ENCODE measurements at regions not wholly inside any gene's neighbourhood (a gene's known extent, or its start where the extent isn't known, plus 50 kb on each side); places are given as distances from the start of the nearest gene placed in this dataset.
A peak's percentile ranks its signal among the peaks of the same experiment; 100 is the strongest.

GRCh38 chr14:25180221-25180620, 130.3 kb upstream of the STXBP6 start:
- no peak for DNase-seq (ENCODE audit: low read depth)

DNA sequence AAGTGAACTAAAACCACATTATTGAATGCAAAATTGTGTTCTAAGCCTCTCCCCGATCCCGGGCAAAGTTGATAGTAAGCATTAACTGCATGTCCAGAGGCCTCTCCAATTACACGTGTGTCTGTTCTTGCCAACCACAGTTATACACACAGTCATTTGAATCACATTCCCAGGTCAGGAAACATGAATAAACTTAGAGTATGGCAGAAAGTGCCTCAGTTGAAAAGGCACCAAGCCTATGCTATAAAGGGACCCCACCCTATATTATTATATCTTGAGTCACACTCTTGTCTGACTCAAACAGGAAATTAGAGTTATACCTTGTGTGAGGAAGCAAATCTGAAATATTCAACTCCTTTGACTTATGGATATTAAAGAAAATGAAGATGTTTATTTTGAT, 128.3 kb upstream of the STXBP6 start:
- DNase-seq (ENCODE audit: low read depth), result peak; percentile 6

- DNase-seq (ENCODE audit: low read depth), result peak; percentile 73
Measured at GRCh38 chr14:25150934-25151790, 101.2 kb upstream of the STXBP6 start.

DNA sequence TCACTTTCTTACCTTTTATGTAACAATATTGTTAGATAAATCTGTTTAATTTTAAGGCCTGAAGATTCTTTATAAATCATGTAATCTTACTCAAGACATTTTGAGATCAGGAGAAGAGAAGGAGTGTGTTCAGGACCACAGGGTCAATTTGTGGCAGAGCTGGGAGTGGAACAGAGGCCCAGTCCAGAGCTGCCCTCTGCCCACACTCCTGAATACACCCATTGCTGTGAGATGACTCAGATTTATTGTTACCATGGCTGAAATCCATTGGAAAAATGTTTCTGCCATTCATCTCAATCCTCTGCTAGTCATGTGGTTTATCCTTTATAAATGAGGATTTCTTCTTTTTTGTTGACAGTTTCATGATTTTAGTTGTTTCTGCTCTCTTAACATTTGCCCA, 100.5 kb upstream of the STXBP6 start:
- DNase-seq (ENCODE audit: low read depth), result peak; percentile 83

DNA sequence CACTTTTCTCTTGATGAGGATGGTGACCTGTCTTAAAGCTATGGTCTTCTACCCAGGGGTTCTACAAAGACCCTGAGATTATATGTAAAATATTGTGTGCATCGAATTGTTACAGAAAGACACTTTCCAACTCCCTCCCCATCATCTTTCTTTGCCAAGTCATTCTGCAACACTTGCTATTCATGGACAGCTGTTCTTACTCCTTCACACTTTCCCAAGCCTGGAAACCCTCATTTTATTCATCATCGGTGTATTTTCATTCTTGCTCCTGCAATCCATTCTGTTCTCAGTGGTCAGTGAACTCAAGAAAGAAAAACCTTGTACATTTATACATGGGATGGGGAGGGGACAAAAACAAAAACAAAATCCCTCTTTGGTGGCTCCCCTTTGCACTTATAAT, 90.5 kb upstream of the STXBP6 start:
- DNase-seq (ENCODE audit: low read depth), result peak; percentile 66

- peak; percentile 60 for DNase-seq (ENCODE audit: low read depth)
Measured at GRCh38 chr14:25136811-25137210, 86.9 kb upstream of the STXBP6 start.

GRCh38 chr14:25134184-25134583, 84.2 kb upstream of the STXBP6 start:
- DNase-seq (ENCODE audit: low read depth), result no peak

GRCh38 chr14:25132732-25133422, 82.9 kb upstream of the STXBP6 start:
- DNase-seq (ENCODE audit: low read depth), result peak; percentile 79

- DNase-seq (ENCODE audit: low read depth), result no peak
Measured at GRCh38 chr14:25132094-25132493, 82.1 kb upstream of the STXBP6 start.

- peak; percentile 15 for DNase-seq (ENCODE audit: low read depth)
Measured at GRCh38 chr14:25122843-25123242, 72.9 kb upstream of the STXBP6 start.

GRCh38 chr14:25122211-25122610, 72.3 kb upstream of the STXBP6 start:
- peak; percentile 37 for DNase-seq (ENCODE audit: low read depth)

GRCh38 chr14:25121337-25122129, 71.6 kb upstream of the STXBP6 start:
- peak; percentile 89 for DNase-seq (ENCODE audit: low read depth)

DNA sequence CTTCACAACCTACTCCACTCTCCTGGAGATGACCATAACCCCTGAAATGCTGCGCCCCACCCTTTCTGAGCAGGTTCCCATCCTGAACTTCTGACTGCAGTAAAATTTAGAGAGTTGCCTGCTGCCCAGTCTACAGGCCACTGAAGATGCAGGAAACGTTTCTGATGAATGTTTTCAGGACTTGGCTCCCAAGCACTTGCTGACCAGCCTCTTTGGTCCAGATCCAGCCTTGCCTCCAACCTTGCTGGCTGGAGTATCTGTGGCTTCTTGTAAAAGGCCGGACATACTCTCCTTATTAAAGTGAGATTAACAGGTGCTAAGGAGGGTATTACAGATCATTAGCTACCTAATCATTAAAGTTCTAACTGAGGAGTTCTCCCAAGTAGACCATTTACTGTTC, 70.3 kb upstream of the STXBP6 start:
- peak; percentile 27 for DNase-seq (ENCODE audit: low read depth)

DNA sequence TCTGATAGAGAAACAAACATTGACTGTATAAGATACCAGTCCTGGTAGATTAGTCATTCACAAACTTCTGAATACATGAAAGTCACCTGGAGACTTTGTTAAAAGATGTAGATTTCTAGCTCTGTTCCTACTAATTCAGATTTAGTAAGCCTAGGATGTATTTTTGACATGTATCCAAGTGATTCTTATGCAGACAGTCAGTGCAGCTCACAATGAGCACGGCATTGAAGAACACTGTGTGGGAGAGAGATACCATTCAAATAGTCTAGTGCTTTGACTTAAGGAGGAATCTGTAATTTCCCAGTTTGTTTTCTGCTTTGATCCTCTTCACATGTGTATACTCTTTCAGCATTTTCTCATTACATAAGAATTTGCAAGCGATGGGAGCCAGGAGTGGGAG, 68.7 kb upstream of the STXBP6 start:
- DNase-seq (ENCODE audit: low read depth), result no peak

DNA sequence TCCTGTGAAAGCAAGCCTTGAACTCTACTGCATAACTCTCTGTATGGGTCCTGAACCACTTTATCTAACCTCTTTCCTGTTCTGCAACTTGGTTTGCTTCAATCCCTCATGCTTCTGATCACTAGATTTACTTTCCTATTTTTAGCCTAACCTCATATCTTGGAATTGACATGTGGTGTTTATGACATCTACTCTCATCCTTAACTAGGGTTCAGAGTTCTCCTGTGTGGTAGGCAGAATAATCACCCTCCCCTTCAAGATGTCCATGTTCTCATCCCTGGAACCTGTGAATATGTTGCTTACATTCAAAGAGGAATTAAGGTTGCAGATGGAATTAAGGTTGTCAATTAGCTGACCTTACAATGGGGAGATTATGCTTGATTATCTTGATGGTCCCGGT, 67.4 kb upstream of the STXBP6 start:
- DNase-seq (ENCODE audit: low read depth), result no peak

DNA sequence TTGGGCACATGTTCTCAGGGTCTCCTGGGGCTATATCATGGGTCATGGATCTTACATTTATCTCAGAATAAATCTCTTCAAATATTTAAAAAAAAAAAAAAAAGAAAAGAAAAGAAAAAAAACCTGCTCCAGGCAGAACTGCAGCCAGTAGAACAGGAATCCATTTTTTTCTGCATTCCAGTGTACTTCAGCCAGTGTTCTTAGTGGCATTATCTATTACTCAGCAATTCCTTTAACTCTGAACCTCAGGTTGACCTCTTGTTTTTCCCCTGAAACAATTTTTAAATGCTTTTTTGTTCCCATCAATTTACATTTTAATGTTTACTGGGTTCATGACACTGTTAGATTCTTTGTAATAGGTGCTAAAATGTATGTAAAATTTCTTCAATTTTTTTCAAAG, 66.7 kb upstream of the STXBP6 start:
- DNase-seq (ENCODE audit: low read depth), result peak; percentile 17

- DNase-seq (ENCODE audit: low read depth), result no peak
Measured at GRCh38 chr14:25113394-25113793, 63.4 kb upstream of the STXBP6 start.

- DNase-seq (ENCODE audit: low read depth), result peak; percentile 97
Measured at GRCh38 chr14:25111061-25111601, 61.2 kb upstream of the STXBP6 start.

GRCh38 chr14:25110106-25110505, 60.2 kb upstream of the STXBP6 start:
- DNase-seq (ENCODE audit: low read depth), result peak; percentile 47

DNA sequence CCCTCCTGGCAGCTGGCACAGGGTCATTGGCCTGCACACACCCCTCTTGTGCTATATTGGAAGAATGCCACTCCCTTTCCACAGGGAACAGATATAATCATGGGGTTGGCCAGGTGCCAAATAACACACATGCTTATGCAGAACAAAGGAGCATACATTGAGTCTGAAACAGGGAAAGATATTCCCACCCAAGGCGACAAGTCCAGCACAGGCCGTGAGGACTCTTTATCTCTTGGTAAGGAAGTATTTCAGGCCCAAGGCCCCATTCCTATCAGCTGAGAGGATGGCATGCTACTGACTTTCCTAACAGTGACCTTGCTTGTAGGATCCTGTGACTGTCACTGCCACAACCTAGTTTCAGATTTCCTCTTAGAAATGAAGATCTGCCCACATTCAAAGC, 59.0 kb upstream of the STXBP6 start:
- DNase-seq (ENCODE audit: low read depth), result peak; percentile 73

DNA sequence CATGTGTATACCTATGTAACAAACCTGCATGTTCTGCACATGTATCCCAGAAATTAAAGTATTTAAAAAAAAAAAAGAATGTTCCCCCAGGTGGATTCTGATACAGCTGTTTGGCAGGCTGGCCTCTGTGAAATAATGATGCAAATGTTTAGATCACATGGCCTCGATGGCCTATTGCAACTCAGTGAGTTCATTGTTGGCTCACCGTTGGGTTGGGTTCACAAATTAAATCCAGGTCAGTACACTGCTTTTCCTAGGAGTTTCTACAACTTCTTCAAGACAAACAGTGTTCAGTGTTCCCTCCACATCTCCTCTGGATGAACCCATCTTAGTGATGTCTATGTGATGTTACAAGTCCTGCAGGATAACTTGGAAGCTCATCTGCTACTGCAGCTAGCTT, 58.3 kb upstream of the STXBP6 start:
- DNase-seq (ENCODE audit: low read depth), result no peak

DNA sequence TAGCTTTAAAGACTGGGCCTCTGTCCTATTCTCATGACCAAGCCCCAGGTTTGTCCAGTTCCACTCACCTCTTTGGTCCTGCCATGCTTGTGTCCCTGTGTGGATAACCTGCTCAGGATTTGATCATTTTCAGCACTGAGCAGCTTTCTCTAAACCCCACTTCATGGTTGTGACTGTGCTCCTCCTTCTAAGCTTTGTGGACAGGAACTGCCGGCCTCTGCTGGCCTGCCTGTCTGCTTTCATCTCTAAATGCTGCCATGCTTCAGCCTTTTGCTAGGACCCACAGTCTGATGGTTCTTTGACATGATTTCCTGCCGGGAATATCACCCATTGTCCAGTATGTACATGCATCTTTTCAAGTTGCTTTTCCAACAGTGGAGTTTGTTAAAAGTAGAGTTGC, 53.9 kb upstream of the STXBP6 start:
- DNase-seq (ENCODE audit: low read depth), result no peak

Measured in myocyte (in vitro differentiated cells).